ENCODE measurements at regions not wholly inside any gene's neighbourhood (a gene's known extent, or its start where the extent isn't known, plus 50 kb on each side); places are given as distances from the start of the nearest gene placed in this dataset.

- TF ChIP-seq, protein P1, sequence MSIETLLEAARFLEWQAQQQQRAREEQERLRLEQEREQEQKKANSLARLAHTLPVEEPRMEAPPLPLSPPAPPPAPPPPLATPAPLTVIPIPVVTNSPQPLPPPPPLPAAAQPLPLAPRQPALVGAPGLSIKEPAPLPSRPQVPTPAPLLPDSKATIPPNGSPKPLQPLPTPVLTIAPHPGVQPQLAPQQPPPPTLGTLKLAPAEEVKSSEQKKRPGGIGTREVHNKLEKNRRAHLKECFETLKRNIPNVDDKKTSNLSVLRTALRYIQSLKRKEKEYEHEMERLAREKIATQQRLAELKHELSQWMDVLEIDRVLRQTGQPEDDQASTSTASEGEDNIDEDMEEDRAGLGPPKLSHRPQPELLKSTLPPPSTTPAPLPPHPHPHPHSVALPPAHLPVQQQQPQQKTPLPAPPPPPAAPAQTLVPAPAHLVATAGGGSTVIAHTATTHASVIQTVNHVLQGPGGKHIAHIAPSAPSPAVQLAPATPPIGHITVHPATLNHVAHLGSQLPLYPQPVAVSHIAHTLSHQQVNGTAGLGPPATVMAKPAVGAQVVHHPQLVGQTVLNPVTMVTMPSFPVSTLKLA (IDR thresholded peaks at IDR 0.05) = no peak
- no peak for TF ChIP-seq ZNF296 (CRISPR knock-in tag; conservative IDR thresholded peaks at IDR 0.05)
- TF ChIP-seq, protein P2, sequence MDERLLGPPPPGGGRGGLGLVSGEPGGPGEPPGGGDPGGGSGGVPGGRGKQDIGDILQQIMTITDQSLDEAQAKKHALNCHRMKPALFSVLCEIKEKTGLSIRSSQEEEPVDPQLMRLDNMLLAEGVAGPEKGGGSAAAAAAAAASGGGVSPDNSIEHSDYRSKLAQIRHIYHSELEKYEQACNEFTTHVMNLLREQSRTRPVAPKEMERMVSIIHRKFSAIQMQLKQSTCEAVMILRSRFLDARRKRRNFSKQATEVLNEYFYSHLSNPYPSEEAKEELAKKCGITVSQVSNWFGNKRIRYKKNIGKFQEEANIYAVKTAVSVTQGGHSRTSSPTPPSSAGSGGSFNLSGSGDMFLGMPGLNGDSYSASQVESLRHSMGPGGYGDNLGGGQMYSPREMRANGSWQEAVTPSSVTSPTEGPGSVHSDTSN (CRISPR knock-in tag; IDR thresholded peaks at IDR 0.05) = no peak
- TF ChIP-seq, protein P3, sequence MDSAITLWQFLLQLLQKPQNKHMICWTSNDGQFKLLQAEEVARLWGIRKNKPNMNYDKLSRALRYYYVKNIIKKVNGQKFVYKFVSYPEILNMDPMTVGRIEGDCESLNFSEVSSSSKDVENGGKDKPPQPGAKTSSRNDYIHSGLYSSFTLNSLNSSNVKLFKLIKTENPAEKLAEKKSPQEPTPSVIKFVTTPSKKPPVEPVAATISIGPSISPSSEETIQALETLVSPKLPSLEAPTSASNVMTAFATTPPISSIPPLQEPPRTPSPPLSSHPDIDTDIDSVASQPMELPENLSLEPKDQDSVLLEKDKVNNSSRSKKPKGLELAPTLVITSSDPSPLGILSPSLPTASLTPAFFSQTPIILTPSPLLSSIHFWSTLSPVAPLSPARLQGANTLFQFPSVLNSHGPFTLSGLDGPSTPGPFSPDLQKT (CRISPR knock-in tag; IDR thresholded peaks at IDR 0.05; ENCODE audit: borderline replicate concordance) = no peak
These were observed 122.2 kb upstream of the NCAM1 start for GRCh38 chr11:112839051-112839450.

All from HepG2 (cell line).